HL-60/S4 (cell line): ENCODE measurements at regions not wholly inside any gene's neighbourhood (a gene's known extent, or its start where the extent isn't known, plus 50 kb on each side); places are given as distances from the start of the nearest gene placed in this dataset.

ENCODE experiments used
- in situ Hi-C: fragments of 300-500 bp; cut with MboI; formaldehyde crosslinking; loops from 2 replicates; pipeline ENCODE4 v1.14.3; 2022; ENCODE audit warnings: low sequenced_read_pairs

DNA sequence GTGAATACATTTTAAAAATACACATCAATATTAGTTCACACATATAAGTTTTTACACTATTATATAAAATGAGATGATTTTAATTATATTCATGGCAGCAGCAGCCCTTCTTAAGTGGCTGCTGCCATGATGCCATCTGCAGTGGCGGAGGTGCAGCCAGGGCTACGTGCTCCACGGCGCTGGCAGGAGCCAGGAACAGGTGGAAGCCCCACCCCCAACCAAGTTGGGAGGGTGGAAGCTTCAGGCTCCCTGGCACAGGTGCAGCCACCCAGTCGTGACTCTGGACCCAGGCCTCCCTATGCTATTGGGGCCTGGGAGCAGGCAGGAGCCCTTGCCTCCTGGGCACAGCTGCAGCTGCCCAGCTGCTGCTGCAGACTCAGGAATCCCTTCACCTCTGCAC, 646.9 kb upstream of the PCDH9 start:
- in situ Hi-C loops = no loop called here

DNA sequence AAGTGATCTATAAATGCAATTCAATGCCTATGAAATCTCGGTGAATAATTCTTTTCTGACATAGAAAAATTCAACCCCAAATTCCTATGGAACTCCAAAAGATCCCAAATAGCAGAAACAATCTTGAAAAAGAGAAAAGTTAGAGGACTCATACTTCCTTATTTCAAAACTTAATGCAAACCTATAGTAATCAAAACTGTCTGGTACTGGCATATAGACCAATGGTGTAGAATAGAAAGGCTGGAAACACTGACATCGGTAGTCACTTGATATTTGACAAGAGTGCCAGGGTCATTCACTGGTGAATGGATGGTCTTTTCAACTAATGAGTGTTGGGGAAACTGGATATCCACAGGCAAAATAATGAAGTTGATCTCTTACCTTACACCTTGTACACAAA, 637.1 kb upstream of the PCDH9 start:
- in situ Hi-C loops = no loop called here

DNA sequence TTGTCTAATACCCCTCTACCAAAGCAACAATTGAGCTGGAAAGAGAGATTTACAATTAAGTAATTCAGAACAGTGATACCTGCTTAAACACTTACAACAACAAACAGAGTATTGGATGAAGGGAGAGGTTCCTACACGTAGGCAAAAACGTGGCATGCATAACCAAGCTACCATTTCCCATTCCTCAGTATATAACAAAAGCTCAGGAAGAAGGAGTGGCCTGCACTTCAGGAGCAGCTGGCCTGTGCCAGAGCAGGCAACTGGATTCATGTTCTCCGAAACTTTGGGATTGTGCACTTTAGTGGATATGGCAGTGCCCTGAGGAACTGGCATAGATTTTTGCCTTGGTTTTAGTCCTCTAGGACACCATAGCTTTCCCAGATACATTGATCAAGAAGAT, 630.2 kb upstream of the PCDH9 start:
- in situ Hi-C loops = no loop called here

DNA sequence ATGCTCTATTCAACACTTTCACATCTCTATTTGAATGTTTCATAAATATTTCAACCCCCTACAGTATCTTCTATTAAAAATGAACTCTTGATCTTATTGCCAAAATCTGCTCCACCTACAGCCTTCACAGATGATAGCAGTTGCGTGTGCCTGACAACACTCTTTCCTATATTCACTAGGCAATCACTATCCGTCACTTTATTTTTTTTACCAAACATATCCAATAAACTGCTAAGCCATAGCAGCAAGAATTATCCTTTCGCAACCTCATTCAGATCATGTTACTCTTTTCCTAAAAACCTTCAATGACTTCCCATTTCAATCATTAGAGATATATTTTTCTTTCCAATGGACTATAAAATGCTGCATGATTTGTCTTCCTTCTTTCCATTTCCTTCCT, 629.8 kb upstream of the PCDH9 start:
- in situ Hi-C loops = no loop called here

DNA sequence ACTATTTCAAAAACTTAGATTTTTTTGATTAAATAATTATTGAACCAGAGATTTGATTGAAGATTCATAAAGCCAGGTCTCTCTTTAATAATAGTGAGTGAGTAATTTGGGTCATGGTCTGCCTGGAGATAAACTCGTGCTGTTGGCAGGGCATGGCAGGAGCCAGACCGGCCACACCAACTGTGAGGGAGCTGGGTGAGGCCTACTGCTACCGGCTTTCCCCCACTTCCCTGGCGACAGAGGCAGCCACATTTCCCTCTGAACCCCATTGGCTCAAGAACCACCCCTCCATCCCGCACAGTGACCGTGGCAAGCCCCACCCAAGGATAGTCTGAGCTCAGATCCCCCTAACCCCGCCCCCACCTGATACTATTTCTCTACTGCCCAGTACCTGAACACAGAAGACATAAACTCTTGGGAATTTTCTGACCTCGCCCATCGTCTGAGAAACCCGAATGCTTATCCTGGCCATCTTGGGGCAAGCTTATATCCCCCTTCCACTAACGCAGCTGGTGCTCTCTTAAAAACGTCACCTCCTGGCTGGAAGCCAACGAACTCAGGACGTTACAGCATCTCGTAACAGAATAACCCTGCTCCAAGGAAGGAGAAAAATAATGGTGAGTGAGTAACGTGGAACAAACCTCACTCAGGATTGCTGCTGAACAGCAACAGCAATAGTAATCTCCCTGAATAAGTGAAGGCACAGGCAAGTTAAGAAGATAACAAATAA, 627.6 kb upstream of the PCDH9 start:
- in situ Hi-C loops = no loop called here

DNA sequence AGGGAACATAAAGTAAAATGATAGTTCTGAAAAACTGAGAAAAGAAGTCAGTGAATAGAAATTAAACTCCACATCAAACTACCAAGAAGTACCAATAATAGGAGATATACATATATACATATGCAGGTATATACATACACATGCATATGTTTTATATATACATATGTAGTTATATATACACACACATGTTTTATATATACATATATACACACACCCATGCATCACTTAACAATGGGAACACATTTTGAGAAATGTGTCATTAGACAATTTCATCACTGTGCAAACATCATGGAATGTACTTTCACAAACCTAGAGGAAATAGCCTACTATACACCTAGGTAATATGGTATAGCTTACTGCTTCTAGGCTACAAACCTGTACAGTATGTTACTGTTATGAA, 626.8 kb upstream of the PCDH9 start:
- in situ Hi-C loops = no loop called here

DNA sequence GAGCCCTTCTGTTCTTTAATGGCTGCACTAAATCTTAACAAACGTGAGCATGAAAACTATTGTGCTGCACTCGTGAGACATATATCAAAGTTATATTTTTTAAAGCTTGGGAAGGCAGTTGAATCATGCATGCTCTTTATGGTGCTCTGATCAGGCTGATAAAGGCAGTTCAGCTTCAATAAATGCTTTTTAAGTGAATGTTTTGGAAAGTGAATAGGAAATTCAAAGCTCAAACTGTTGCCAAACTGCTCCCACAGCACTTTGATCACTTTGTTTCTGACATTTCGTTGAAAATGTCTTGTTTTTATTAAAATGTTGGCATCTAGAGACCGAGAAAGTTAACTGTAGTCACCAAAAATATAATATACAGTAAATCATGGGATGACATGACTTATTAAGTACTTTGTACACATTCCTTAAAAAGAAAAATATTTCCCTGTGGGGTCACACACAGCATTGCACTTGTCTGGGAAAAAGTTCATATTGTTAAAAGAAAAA, 625.7 kb upstream of the PCDH9 start:
- in situ Hi-C loops = no loop called here

DNA sequence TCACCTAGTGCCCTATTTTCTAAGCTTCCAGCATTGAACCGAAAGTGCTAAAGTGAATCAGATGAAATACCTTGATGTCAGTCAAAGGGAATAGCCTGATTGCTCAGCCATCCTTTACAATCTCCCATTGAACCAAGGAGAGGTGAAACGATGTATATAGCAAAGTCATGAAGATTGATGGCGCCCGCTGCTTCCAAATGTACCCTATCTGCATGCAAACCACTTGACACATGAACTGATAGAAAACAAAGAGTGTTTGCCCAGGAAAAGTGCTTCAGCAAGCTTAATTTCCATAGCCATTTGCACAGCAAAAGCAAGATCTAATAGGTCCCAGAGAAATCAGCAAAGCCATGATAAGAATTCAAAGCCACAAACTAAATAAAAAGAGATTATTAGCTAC, 624.9 kb upstream of the PCDH9 start:
- in situ Hi-C loops = no loop called here

DNA sequence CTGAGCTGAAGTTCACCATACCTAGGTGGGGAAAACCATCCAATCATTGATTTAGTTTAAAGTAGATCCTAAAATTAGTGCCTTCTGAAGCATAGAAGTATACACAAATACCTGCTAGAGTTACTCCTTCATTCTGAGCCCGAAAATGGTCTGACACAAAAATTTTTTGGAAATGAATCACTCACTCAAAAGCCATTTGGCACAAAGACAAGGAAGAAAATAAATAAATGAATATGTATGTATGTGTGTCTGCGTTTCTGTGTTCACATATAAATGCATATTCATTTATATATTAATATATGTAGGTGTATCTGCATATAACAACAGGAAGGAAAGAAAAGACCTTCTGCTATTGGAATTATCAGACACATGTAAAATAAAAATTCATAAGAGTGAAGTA, 614.4 kb upstream of the PCDH9 start:
- in situ Hi-C loops = no loop called here

DNA sequence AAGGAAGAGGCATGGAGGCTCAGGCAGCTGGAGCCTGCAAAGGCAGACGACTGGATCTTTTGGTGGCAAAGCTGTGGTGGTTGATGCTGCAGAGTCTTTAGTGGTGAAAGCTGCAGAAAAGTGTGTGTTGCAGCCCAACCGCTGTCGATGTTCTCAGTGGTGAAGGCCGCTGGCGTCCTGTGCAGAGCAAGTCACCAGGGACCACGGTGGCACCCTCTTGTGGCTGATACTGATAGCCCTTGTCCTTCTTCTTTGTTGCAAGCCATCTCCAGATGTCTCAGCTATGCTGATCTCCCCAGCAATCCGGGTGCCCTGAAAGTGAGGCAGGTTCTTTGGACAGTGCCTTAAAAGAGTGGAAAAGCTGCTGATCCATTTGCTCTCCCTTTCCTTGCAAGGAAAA, 610.9 kb upstream of the PCDH9 start:
- in situ Hi-C loops = no loop called here

DNA sequence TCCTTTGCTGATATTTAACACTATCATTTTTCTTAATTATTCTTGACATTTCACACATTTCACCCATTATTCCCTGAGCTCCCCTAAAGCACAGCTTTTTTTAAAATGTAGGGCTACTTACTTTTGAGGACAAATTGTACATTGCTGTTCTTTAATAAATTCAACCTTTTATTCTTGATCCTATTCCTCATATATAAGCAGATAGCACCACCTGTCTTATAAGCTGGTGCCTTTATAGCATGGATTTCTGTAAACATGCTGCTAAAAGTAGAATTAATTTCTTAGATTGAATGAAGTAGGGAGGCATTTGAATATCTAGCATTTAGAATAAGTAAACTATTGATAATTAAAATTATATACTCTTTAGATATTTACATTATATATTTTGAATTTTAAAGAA, 603.4 kb upstream of the PCDH9 start:
- in situ Hi-C loops = no loop called here

DNA sequence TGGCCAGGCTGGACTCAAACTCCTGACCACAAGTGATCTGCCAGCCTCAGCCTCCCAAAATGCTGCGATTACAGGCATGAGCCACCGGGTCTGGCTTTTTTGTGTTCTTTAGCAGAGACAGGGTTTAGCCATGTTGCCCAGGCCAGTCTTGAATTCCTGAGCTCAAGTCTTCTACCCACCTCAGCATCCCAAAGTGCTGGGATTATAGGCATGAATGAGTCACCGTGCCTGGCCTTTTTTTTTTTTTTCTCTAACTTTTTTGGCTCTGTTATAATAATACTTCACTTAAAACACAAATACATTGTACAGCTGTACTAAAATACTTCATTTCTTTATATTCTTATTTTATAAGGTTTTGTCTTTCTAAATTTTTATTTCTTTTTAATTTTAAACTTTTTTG, 599.5 kb upstream of the PCDH9 start:
- in situ Hi-C loops = no loop called here

DNA sequence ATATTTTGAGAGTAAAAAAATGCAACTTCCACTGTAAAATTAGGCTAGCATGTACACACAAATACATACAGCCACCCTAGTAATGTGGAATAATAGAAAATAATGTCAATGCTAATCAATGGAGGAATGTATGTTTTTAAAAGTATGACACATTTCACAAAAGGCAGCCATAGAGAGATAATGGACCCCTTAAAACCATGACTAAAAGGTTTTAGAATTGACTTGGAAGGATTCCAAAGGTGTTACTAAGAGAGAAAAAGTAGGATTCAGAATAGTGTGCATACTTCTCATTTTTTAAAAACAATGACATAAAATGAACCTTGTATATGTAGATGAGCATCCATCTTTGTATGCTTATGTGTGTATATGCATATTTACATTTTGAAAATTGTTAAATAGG, 597.9 kb upstream of the PCDH9 start:
- in situ Hi-C loops = no loop called here

DNA sequence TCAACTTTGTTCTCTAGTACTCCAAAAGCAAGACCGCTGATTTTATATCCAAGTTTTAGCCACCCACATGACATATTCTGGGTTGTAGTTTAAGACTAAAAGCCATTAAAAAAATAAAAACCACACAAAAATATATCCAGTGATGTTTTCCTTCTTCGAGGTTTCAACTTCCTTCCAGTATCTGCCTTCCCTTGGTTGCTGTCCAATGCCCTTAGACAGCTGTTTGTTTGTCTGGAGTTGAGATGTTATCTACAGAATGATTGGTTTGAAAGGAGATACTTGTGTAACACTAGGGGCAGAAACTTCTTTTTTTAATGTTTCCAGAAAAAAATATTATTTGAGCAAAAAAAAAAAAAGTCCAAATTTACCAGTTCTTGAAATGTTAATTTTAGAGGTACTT, 591.5 kb upstream of the PCDH9 start:
- in situ Hi-C loops = no loop called here

DNA sequence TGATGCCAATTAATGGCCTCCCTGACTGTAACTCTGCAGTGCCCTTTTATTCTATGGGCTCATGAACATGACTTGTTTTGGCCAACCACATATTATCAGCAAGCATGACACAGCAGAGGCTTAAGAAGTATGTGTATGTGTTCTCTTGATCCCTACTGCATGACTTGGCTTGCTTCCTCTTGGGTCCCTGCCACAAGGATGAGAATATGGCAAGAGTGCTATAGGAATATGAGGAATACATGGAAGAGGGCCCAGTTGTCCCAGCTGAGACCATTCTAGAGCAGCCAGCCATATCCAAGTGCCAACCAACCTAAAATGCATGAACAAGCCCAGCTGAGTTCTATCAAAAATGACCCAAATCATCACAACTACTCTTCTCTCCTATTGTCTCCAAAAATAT, 576.7 kb upstream of the PCDH9 start:
- in situ Hi-C loops = no loop called here

DNA sequence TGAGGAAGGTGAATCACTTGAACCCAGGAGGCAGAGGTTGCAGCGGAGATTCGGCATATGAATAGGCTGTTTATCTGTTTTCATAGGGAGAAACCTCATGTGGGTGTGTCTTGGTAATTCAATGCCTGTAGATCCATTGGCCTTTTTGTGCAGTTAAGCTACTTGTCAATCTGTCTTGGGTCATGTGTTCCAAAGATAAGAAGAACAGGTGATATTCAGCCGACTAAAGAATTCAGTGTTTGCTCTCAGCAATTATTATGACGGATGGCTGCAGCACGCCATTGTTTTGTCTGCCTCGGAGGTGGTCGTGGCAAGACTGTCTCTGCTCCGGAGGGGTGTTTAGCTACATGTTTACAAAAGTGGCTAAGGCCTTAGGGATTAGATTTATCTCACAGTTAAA, 573.0 kb upstream of the PCDH9 start:
- in situ Hi-C loops = no loop called here

DNA sequence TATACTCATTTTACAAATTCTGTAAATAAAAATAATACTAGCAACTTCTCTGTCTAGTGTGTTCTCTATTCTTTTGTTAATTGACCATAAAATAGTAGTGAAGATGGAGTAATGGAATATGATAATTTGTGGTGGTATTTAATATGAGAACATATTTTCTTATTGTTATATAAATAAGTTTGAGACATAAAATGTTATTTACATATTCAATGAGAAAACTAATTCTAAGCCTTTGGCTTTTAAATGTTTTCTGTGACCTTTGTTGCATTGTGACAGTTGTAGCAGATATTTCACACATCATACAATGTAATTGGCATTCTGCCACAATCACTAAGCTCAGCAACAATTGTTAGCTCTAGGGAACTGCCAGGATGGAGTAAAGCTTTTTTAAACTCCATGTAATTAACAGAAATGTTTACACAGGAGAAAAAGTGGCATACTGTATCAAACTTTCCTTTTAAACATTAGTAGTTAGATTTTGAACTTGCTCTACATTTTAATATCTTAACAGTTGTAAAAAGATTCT, 562.1 kb upstream of the PCDH9 start:
- in situ Hi-C loops = no loop called here

DNA sequence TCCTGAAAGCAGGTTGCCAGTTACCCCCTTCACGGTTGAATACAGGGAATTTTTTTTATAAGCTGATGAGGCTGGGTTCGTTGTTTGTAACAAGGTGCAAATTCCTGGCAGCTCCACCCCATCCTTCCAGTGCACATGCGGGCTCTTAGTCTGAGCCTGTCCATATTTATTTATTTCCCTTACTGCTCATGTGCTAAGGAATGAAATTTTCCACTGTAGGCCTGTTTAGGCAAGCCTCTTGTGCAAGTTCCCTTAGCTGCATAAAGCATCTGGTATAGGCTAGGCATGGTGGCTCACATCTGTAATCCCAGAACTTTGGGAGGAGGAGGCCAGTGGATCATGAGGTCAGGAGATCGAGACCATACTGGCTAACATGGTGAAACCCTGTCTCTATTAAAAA, 560.9 kb upstream of the PCDH9 start:
- in situ Hi-C loops = no loop called here

DNA sequence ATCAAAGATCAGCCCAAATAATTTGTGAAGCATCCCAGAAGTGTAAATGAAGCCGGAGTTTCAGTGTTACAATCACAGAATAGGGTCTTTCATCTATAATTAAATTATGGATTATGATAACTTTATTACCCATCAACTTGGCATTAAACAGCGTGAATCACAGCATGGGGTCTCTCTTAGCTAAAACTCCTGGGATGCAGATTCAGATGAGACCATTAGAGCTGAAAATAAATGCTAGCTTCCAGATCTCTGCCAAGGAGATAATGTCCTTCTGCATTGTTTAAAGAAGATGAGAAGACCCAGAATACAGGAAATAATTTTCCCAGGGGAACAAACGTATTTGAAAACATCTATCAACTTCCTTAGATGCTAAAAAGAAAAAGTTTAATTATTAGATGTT, 546.0 kb upstream of the PCDH9 start:
- in situ Hi-C loops = no loop called here

DNA sequence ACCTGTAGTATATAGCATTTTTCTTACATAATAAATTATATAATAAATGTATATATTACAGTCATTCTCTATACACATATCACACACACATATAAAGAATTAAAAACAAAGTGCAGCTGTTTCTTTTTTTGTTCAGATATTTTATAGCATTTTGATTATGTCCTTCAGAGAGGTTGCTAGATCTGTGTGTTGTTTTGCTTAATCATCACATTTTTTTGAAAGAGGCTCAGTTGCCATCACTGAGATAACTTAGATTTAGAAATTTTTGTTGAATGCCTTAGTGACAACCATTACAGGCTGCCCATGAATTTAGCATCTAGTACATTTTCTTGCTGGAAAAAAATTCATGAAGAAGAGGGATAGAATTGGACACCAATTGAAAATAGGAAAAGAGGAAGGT, 545.2 kb upstream of the PCDH9 start:
- in situ Hi-C loops = no loop called here

DNA sequence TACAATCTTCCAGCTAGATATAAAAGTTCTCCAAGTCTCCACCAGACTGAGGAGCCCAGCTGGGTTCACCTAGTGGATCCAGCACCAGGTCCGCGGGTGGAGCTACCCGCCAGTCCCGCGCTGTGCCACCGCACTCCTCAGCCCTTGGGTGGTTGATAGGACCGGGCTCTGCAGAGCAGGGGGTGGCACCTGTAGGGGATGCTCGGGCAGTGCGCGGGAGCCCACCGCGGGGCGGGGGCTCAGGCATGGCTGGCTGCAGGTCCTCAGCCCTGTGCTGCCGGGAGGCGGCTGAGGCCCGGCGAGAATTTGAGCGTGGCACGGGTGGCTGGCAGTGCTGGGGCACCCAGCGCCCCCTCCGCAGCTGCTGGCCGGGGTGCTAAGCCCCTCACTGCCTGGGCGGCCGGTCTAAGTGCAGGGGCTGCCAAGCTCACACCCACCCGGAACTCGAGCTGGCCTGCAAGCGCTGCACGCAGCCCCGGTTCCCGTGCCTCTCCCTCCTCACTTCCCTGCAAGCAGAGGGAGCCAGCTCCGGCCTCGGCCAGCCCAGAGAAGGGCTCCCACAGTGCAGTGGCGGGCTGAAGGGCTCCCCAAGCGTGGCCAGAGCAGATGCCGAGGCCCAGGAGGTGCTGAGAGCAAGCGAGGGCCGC, 542.8 kb upstream of the PCDH9 start:
- in situ Hi-C loops = no loop called here

DNA sequence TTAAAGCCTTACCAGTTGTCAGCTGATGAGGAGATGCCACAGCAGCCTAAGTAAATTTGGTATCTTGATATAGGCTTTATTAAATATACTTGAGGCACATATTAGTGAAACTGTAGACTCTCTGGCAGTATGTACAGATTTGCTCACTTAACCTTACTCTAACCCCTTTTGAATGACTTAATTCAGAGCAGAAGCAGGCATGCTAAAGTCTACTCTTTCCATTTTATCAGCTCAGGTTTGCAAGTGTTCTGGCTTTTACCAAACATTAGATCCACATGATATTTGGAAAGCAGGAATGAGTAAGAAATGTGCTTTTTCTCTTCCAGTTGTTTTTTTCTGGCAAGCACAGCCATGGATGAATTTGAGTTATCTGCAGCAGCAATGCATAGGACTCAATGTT, 541.0 kb upstream of the PCDH9 start:
- in situ Hi-C loops = no loop called here

DNA sequence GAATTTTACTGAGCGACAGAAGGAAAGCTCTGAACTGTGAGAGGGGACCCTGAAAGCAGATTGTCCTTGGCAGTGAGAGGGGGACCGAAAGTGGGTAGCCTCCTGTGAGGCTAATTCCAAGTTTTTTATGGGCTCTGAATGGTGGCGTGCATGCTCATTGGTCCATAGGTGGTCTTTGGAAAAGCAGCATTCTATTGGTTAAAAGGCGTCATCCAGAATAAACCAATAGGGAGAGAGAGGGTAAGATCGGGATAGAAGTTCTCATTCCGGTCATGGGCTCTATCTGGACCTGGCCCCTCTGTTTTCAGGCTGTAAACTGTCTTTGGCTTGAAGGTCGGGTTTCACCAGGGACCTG, 539.8 kb upstream of the PCDH9 start:
- in situ Hi-C loops = no loop called here
